IPS-18c (cell line): ENCODE measurements at regions not wholly inside any gene's neighbourhood (a gene's known extent, or its start where the extent isn't known, plus 50 kb on each side); places are given as distances from the start of the nearest gene placed in this dataset.

Experiments
- H3K4me3 ChIP-seq: 2 replicates; pipeline ENCODE4 v1.7.0; 2013; ENCODE audit warnings: low read depth, mild to moderate bottlenecking, low read length, moderate library complexity; ENCODE audit not compliant: insufficient read depth
- H3K9me3 ChIP-seq: one replicate; pipeline ENCODE4 v1.6.1; 2013; ENCODE audit warnings: mild to moderate bottlenecking, low read length, moderate library complexity; ENCODE audit not compliant: control insufficient read depth, insufficient read depth

GRCh38 chr12:38456537-38457120, 140.1 kb downstream of the ALG10B start:
- Histone ChIP-seq H3K4me3 (no peak overlapping the region), H3K9me3 (no peaks in the 10 kb centered on the region)

GRCh38 chr12:38465020-38465419, 148.4 kb downstream of the ALG10B start:
- Histone ChIP-seq H3K4me3 (no peak overlapping the region), H3K9me3 (no peaks in the 10 kb centered on the region)

- peaks cover 2% of the 10 kb centered on the region for H3K9me3 ChIP-seq
- H3K4me3 ChIP-seq, result no peak overlapping the region
These were observed 153.1 kb downstream of the ALG10B start for GRCh38 chr12:38469715-38470114.

- peaks cover 2% of the 10 kb centered on the region for H3K9me3 ChIP-seq
These were observed 160.9 kb downstream of the ALG10B start for GRCh38 chr12:38477340-38478090.

GRCh38 chr12:38480594-38480993, 164.0 kb downstream of the ALG10B start:
- H3K4me3 ChIP-seq, result no peak overlapping the region
- no peaks in the 10 kb centered on the region for H3K9me3 ChIP-seq

More at GRCh38 chr12:38477340-38478090, 160.9 kb downstream of the ALG10B start:
- no peak overlapping the region for H3K4me3 ChIP-seq

GRCh38 chr12:38484821-38485449, 168.4 kb downstream of the ALG10B start:
- no peaks in the 10 kb centered on the region for H3K9me3 ChIP-seq
- no peak overlapping the region for H3K4me3 ChIP-seq

- no peak overlapping the region for H3K4me3 ChIP-seq
- no peaks in the 10 kb centered on the region for H3K9me3 ChIP-seq
These were observed 172.3 kb downstream of the ALG10B start for GRCh38 chr12:38488866-38489265.

- Histone ChIP-seq H3K4me3 (no peak overlapping the region), H3K9me3 (no peaks in the 10 kb centered on the region)
These were observed 173.5 kb downstream of the ALG10B start for GRCh38 chr12:38490073-38490472.

GRCh38 chr12:38490941-38491340, 174.4 kb downstream of the ALG10B start:
- Histone ChIP-seq H3K9me3 (no peaks in the 10 kb centered on the region), H3K4me3 (no peak overlapping the region)

GRCh38 chr12:38501481-38501880, 184.9 kb downstream of the ALG10B start:
- no peak overlapping the region for H3K4me3 ChIP-seq
- H3K9me3 ChIP-seq, result no peaks in the 10 kb centered on the region

- Histone ChIP-seq H3K4me3 (no peak overlapping the region), H3K9me3 (no peaks in the 10 kb centered on the region)
These were observed 185.4 kb downstream of the ALG10B start for GRCh38 chr12:38501991-38502390.

GRCh38 chr12:38502415-38502814, 185.8 kb downstream of the ALG10B start:
- no peaks in the 10 kb centered on the region for H3K9me3 ChIP-seq
- H3K4me3 ChIP-seq, result no peak overlapping the region

GRCh38 chr12:38507839-38508238, 191.3 kb downstream of the ALG10B start:
- Histone ChIP-seq H3K4me3 (no peak overlapping the region), H3K9me3 (no peaks in the 10 kb centered on the region)

- no peak overlapping the region for H3K4me3 ChIP-seq
These were observed 191.7 kb downstream of the ALG10B start for GRCh38 chr12:38508246-38508645.

GRCh38 chr12:38515912-38516311, 199.3 kb downstream of the ALG10B start:
- H3K4me3 ChIP-seq, result no peak overlapping the region
- H3K9me3 ChIP-seq, result no peaks in the 10 kb centered on the region

More at GRCh38 chr12:38508246-38508645, 191.7 kb downstream of the ALG10B start:
- no peaks in the 10 kb centered on the region for H3K9me3 ChIP-seq

- H3K4me3 ChIP-seq, result no peak overlapping the region
- no peaks in the 10 kb centered on the region for H3K9me3 ChIP-seq
These were observed 199.8 kb downstream of the ALG10B start for GRCh38 chr12:38516418-38516817.

GRCh38 chr12:38523920-38524319, 207.3 kb downstream of the ALG10B start:
- Histone ChIP-seq H3K9me3 (no peaks in the 10 kb centered on the region), H3K4me3 (no peak overlapping the region)

- H3K4me3 ChIP-seq, result no peak overlapping the region
- no peaks in the 10 kb centered on the region for H3K9me3 ChIP-seq
These were observed 211.1 kb downstream of the ALG10B start for GRCh38 chr12:38527631-38528030.
